ENCODE measurements at regions not wholly inside any gene's neighbourhood (a gene's known extent, or its start where the extent isn't known, plus 50 kb on each side); places are given as distances from the start of the nearest gene placed in this dataset.

DNA sequence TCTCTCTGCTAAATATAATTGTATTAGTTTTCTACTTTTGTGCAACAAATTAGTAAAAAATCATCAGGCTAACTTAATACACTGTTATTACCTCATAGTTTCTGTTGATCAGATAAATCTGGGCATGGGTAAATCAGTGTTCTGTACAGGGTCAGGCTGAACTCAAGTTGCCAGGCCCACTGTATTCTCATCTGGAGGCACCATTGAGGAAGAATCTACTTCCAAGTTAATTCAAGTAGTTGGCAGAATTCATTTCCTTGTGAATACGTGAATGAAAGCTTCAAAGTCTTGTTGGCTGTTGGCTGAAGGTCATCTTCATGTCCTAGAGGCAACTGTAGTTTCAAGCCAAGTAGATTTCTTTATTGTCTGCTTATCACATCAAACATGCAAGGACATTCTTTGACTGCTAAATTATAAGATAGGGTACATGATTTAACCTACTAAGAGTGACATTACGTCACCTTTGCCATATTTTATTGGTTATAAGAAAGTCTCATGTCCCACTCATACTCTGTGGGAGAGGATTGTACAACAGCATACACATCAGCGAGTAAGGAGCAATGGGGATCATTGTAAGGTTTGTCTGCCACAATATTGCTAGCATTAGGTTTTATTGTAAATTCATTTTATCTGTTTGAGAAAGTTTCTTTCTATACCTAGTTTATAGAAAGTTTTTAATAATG, 1219.0 kb downstream of the ARAP2 start:
- TF ChIP-seq SRF (IDR thresholded peaks at IDR 0.05; ENCODE audit: low read depth, low read length), result no peak
- TF ChIP-seq, protein P1, sequence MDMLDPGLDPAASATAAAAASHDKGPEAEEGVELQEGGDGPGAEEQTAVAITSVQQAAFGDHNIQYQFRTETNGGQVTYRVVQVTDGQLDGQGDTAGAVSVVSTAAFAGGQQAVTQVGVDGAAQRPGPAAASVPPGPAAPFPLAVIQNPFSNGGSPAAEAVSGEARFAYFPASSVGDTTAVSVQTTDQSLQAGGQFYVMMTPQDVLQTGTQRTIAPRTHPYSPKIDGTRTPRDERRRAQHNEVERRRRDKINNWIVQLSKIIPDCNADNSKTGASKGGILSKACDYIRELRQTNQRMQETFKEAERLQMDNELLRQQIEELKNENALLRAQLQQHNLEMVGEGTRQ (IDR thresholded peaks at IDR 0.05; ENCODE audit: low read length), result no peak
- TF ChIP-seq, protein P2, sequence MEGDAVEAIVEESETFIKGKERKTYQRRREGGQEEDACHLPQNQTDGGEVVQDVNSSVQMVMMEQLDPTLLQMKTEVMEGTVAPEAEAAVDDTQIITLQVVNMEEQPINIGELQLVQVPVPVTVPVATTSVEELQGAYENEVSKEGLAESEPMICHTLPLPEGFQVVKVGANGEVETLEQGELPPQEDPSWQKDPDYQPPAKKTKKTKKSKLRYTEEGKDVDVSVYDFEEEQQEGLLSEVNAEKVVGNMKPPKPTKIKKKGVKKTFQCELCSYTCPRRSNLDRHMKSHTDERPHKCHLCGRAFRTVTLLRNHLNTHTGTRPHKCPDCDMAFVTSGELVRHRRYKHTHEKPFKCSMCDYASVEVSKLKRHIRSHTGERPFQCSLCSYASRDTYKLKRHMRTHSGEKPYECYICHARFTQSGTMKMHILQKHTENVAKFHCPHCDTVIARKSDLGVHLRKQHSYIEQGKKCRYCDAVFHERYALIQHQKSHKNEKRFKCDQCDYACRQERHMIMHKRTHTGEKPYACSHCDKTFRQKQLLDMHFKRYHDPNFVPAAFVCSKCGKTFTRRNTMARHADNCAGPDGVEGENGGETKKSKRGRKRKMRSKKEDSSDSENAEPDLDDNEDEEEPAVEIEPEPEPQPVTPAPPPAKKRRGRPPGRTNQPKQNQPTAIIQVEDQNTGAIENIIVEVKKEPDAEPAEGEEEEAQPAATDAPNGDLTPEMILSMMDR (IDR thresholded peaks at IDR 0.05; ENCODE audit: control extremely low read depth in 1 of 3, insufficient read depth in 1 of 3, low read depth in 1 of 3, low read length in 3 of 3), result no peak
- no peak for TF ChIP-seq SIN3A (conservative IDR thresholded peaks at IDR 0.05 in 1 of 2, IDR thresholded peaks at IDR 0.05 in 1 of 2; ENCODE audit: low read depth in 1 of 2, low read length in 2 of 2)
- TF ChIP-seq POLR2A (IDR thresholded peaks at IDR 0.05; ENCODE audit: control extremely low read depth in 1 of 2, low read depth in 2 of 2, low read length in 2 of 2), result no peak
- TF ChIP-seq POLR2AphosphoS5 (IDR thresholded peaks at IDR 0.05; ENCODE audit: low read depth, low read length), result no peak
- no peak for TF ChIP-seq YY1 (IDR thresholded peaks at IDR 0.05; ENCODE audit: low read depth, low read length)
- no peak for TF ChIP-seq RFX5 (IDR thresholded peaks at IDR 0.05; ENCODE audit: borderline replicate concordance, low read depth, low read length)
- TF ChIP-seq ZNF274 (IDR thresholded peaks at IDR 0.05; ENCODE audit: borderline replicate concordance, extremely low read depth, low read length), result no peak
